ENCODE measurements at regions not wholly inside any gene's neighbourhood (a gene's known extent, or its start where the extent isn't known, plus 50 kb on each side); places are given as distances from the start of the nearest gene placed in this dataset.

- no peak overlapping the region for H3K4me3 ChIP-seq (ENCODE audit: low read depth, low read length)
- TF ChIP-seq CTCF (IDR thresholded peaks at IDR 0.05; ENCODE audit: borderline replicate concordance, insufficient read depth, low read depth, low read length) = no peak
Measured at GRCh38 chr6:95071464-95071863, 505.9 kb upstream of the MANEA start.

GRCh38 chr6:95078457-95078856 lies 498.9 kb upstream of the MANEA start:
- no peak overlapping the region for H3K4me3 ChIP-seq (ENCODE audit: low read depth, low read length)
- no peak for TF ChIP-seq CTCF (IDR thresholded peaks at IDR 0.05; ENCODE audit: borderline replicate concordance, insufficient read depth, low read depth, low read length)

- no peak overlapping the region for H3K4me3 ChIP-seq (ENCODE audit: low read depth, low read length)
- no peak for TF ChIP-seq CTCF (IDR thresholded peaks at IDR 0.05; ENCODE audit: borderline replicate concordance, insufficient read depth, low read depth, low read length)
Measured at GRCh38 chr6:95081231-95081630, 496.1 kb upstream of the MANEA start.

- TF ChIP-seq CTCF (IDR thresholded peaks at IDR 0.05; ENCODE audit: borderline replicate concordance, insufficient read depth, low read depth, low read length) = no peak
Measured at GRCh38 chr6:95081949-95082348, 495.4 kb upstream of the MANEA start.

GRCh38 chr6:95083506-95083905 lies 493.8 kb upstream of the MANEA start:
- TF ChIP-seq CTCF (IDR thresholded peaks at IDR 0.05; ENCODE audit: borderline replicate concordance, insufficient read depth, low read depth, low read length) = no peak

More at GRCh38 chr6:95081949-95082348, 495.4 kb upstream of the MANEA start:
- H3K4me3 ChIP-seq (ENCODE audit: low read depth, low read length) = no peak overlapping the region

GRCh38 chr6:95084867-95085266 lies 492.5 kb upstream of the MANEA start:
- no peak overlapping the region for H3K4me3 ChIP-seq (ENCODE audit: low read depth, low read length)
- no peak for TF ChIP-seq CTCF (IDR thresholded peaks at IDR 0.05; ENCODE audit: borderline replicate concordance, insufficient read depth, low read depth, low read length)

More at GRCh38 chr6:95083506-95083905, 493.8 kb upstream of the MANEA start:
- H3K4me3 ChIP-seq (ENCODE audit: low read depth, low read length) = no peak overlapping the region

GRCh38 chr6:95087394-95088097 lies 489.8 kb upstream of the MANEA start:
- no peak for TF ChIP-seq CTCF (IDR thresholded peaks at IDR 0.05; ENCODE audit: borderline replicate concordance, insufficient read depth, low read depth, low read length)
- no peak overlapping the region for H3K4me3 ChIP-seq (ENCODE audit: low read depth, low read length)
